Thyroid gland (tissue), 4 donors: ENCODE measurements at regions not wholly inside any gene's neighbourhood (a gene's known extent, or its start where the extent isn't known, plus 50 kb on each side); places are given as distances from the start of the nearest gene placed in this dataset.

Experiments
- CTCF ChIP-seq, 6 experiments: fragments of 200-600 bp in 3 of 6; fragments of 450-650 bp in 3 of 6; sonication (generic) in 3 of 6; IDR thresholded peaks; one replicate each; pipeline ENCODE4 v1.5.1; 2016 to 2019; ENCODE audit warnings: antibody characterized with exemption in 6 of 6, mild to moderate bottlenecking in 2 of 6, inconsistent platforms in 1 of 6, moderate library complexity in 1 of 6
- POLR2A ChIP-seq, 2 donors: fragments of 450-650 bp; IDR thresholded peaks; one replicate each; pipeline ENCODE4 v1.6.1; 2017; ENCODE audit warnings: antibody characterized with exemption in 2 of 2, mild to moderate bottlenecking in 2 of 2, moderate library complexity in 1 of 2

- TF ChIP-seq POLR2A (IDR thresholded peaks at IDR 0.05), result no peak
- no peak for TF ChIP-seq CTCF (IDR thresholded peaks at IDR 0.05)
These were observed 72.5 kb upstream of the AMPD3 start for GRCh38 chr11:10382518-10382917.
